ENCODE measurements at regions not wholly inside any gene's neighbourhood (a gene's known extent, or its start where the extent isn't known, plus 50 kb on each side); places are given as distances from the start of the nearest gene placed in this dataset.

DNA sequence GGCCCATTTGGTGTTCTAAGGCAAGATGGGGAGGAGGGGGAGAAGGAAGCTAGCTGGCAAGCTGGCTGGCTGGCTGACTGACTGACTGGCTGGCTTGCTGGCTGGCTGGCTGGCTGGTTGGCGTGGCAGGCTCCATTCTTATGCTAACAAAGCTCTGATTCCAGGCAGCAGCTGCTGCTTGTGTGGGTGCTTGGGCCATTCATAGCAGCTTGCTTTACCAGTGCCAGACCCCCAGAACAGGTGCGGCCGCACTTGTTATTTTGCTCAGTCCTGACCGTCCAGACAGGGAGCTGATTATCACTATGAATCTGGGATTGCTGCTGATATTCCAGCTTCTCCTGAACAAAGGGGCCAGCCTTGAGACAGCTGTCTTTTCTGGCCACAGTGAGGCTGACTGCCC lies 131.2 kb upstream of the PAK3 start:
- TF ChIP-seq CTCF (IDR thresholded peaks at IDR 0.05; ENCODE audit: low read depth, low read length) (no peak), MYC (IDR thresholded peaks at IDR 0.05; ENCODE audit: low read depth, low read length) (no peak)

Measured in NB4 (cell line).